HG02870 (cell line): ENCODE measurements at regions not wholly inside any gene's neighbourhood (a gene's known extent, or its start where the extent isn't known, plus 50 kb on each side); places are given as distances from the start of the nearest gene placed in this dataset.

ENCODE experiments used
- ATAC-seq: cut with Tn5 transposase; IDR thresholded peaks from one replicate; pipeline ENCODE4 v1.9.1; 2021; ENCODE audit warnings: mild to moderate bottlenecking, moderate library complexity; ENCODE audit not compliant: unreplicated experiment

- ATAC-seq, result no peak
These were observed 59.4 kb upstream of the BASP1 start for GRCh38 chr5:17157916-17158529.

- ATAC-seq, result no peak
These were observed 56.7 kb upstream of the BASP1 start for GRCh38 chr5:17160756-17161040.

DNA sequence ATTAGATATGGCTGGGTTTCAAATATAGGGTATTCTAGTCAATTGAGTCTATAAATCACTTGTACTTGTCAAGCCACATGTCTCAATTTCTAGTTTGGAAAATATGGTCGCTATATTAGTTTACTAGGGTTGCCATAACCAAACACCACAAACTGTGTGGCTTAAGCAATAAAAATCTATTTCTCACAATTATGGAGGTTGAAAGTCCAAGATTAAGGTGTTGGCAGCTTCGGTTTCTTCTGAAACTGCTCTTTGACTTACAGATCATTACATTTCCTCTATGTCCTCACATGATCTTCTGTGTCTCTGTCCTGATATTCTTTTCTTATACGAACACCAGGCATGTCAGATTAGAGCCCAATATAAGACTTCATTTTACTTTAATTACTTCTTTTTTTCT, 55.8 kb upstream of the BASP1 start:
- no peak for ATAC-seq

DNA sequence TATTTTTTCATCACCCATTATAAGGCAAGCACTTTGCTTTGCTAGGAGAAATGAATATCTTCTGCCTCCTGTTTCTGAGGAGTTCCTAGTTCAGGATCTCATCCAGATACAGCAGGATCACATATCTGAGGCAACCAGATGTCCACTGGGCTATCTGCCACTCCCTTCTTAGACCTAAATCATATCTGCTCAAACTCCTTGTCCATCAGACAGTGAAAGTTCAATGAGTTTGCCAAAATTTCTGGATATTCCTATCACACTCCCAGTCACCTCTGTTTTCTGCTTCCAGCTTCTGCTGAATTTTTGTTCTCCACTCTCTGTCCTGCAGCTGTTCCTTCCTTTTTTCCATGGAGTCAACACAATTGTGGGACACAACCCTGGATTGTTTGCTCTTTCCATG, 54.2 kb upstream of the BASP1 start:
- no peak for ATAC-seq

GRCh38 chr5:17167171-17167891, 50.1 kb upstream of the BASP1 start:
- ATAC-seq, result no peak
